GM23338 (cell line): ENCODE measurements at regions not wholly inside any gene's neighbourhood (a gene's known extent, or its start where the extent isn't known, plus 50 kb on each side); places are given as distances from the start of the nearest gene placed in this dataset.
"Not testable (repeated sequence)": the region's sequence is repeated elsewhere in the genome, so short reads cannot be mapped to it uniquely, and the experiment has no call there.

Experiments
- CREB1 ChIP-seq: fragments of 250-450 bp; sonication (Bioruptor Pico); IDR thresholded peaks from 2 replicates; pipeline ENCODE4 v1.5.0; 2020; ENCODE audit warnings: low read depth, mild to moderate bottlenecking, moderate library complexity
- CTCF ChIP-seq, 2 experiments: fragments of 200-600 bp in 1 of 2; sonication (generic) in 1 of 2; conservative IDR thresholded peaks; 2 replicates each; pipeline versions ENCODE4 v1.5.1 to v1.6.1; 2016 to 2017; ENCODE audit warnings: antibody characterized with exemption in 2 of 2, low read depth in 2 of 2, mild to moderate bottlenecking in 2 of 2, moderate library complexity in 1 of 2
- EZH2 ChIP-seq: fragments of 200-600 bp; sonication (generic); IDR thresholded peaks from one replicate; pipeline ENCODE4 v1.8.0; 2017; ENCODE audit warnings: antibody characterized with exemption, mild to moderate bottlenecking, low read depth; ENCODE audit not compliant: unreplicated experiment
- POLR2AphosphoS5 ChIP-seq: IDR thresholded peaks from 2 replicates; pipeline ENCODE4 v1.6.1; 2016; ENCODE audit warnings: antibody characterized with exemption, low read depth
- TF ChIP-seq, protein P1 (sequence below): IDR thresholded peaks from one replicate; pipeline ENCODE4 v1.6.1; 2018; ENCODE audit warnings: antibody characterized with exemption; ENCODE audit not compliant: unreplicated experiment

- not testable (repeated sequence) for TF ChIP-seq CTCF (conservative IDR thresholded peaks at IDR 0.05; ENCODE audit: low read depth in 2 of 2); POLR2AphosphoS5; EZH2; CREB1
- TF ChIP-seq, protein P1, sequence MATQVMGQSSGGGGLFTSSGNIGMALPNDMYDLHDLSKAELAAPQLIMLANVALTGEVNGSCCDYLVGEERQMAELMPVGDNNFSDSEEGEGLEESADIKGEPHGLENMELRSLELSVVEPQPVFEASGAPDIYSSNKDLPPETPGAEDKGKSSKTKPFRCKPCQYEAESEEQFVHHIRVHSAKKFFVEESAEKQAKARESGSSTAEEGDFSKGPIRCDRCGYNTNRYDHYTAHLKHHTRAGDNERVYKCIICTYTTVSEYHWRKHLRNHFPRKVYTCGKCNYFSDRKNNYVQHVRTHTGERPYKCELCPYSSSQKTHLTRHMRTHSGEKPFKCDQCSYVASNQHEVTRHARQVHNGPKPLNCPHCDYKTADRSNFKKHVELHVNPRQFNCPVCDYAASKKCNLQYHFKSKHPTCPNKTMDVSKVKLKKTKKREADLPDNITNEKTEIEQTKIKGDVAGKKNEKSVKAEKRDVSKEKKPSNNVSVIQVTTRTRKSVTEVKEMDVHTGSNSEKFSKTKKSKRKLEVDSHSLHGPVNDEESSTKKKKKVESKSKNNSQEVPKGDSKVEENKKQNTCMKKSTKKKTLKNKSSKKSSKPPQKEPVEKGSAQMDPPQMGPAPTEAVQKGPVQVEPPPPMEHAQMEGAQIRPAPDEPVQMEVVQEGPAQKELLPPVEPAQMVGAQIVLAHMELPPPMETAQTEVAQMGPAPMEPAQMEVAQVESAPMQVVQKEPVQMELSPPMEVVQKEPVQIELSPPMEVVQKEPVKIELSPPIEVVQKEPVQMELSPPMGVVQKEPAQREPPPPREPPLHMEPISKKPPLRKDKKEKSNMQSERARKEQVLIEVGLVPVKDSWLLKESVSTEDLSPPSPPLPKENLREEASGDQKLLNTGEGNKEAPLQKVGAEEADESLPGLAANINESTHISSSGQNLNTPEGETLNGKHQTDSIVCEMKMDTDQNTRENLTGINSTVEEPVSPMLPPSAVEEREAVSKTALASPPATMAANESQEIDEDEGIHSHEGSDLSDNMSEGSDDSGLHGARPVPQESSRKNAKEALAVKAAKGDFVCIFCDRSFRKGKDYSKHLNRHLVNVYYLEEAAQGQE: not testable (repeated sequence)
These were observed 966.4 kb upstream of the DEFB115 start for GRCh38 chr20:30291064-30291379.
